Stomach (tissue), 4 donors: ENCODE measurements at regions not wholly inside any gene's neighbourhood (a gene's known extent, or its start where the extent isn't known, plus 50 kb on each side); places are given as distances from the start of the nearest gene placed in this dataset.

Experiments used
- POLR2A ChIP-seq, 4 donors: fragments of 450-650 bp; IDR thresholded peaks; one replicate each; pipeline ENCODE4 v1.6.1; 2016; ENCODE audit warnings: antibody characterized with exemption in 4 of 4, control low read depth in 2 of 4, mild to moderate bottlenecking in 1 of 4, moderate library complexity in 1 of 4
- TF ChIP-seq, protein P1 (sequence below), 7 experiments: fragments of 450-650 bp in 4 of 7; fragments of 200-600 bp in 3 of 7; sonication (generic) in 3 of 7; IDR thresholded peaks; one replicate each; pipeline ENCODE4 v1.5.1; 2016 to 2019; ENCODE audit warnings: antibody characterized with exemption in 7 of 7, control low read depth in 2 of 7, mild to moderate bottlenecking in 1 of 7

DNA sequence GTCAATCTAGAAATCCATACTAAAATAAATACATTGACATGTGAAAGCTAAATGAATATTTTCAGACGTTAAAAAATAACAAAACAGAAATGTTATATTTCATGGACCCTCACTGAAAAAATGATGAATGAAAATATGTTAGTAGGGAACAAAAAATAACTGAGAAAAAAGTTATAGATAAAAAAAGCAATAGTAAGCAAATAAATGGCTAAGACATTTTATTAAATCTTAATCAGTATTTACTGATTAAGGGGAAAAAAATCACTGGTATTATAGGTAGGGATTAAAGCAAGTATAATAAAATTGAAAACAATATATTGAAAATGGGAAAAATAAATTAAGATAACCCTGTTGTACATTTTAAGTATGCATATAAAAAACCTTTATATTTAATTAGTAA lies 468.1 kb upstream of the MANEA start:
- TF ChIP-seq, protein P1, sequence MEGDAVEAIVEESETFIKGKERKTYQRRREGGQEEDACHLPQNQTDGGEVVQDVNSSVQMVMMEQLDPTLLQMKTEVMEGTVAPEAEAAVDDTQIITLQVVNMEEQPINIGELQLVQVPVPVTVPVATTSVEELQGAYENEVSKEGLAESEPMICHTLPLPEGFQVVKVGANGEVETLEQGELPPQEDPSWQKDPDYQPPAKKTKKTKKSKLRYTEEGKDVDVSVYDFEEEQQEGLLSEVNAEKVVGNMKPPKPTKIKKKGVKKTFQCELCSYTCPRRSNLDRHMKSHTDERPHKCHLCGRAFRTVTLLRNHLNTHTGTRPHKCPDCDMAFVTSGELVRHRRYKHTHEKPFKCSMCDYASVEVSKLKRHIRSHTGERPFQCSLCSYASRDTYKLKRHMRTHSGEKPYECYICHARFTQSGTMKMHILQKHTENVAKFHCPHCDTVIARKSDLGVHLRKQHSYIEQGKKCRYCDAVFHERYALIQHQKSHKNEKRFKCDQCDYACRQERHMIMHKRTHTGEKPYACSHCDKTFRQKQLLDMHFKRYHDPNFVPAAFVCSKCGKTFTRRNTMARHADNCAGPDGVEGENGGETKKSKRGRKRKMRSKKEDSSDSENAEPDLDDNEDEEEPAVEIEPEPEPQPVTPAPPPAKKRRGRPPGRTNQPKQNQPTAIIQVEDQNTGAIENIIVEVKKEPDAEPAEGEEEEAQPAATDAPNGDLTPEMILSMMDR (IDR thresholded peaks at IDR 0.05), result no peak
- TF ChIP-seq POLR2A (IDR thresholded peaks at IDR 0.05), result no peak
